AG09319 (cell line): ENCODE measurements at regions not wholly inside any gene's neighbourhood (a gene's known extent, or its start where the extent isn't known, plus 50 kb on each side); places are given as distances from the start of the nearest gene placed in this dataset.

ENCODE experiments used
- DNase-seq: peaks from one replicate; pipeline ENCODE4 v3.0.0-alpha.2; 2010; ENCODE audit warnings: low read depth; ENCODE audit errors: extremely low read depth
- TF ChIP-seq, protein P1 (sequence below): IDR thresholded peaks from 2 replicates; pipeline ENCODE4 v1.5.1; 2011; ENCODE audit warnings: low read depth, mild to moderate bottlenecking, inconsistent platforms, low read length, moderate library complexity

GRCh38 chr4:84019626-84020025 lies 479.5 kb downstream of the NKX6-1 start:
- no peak for DNase-seq
- TF ChIP-seq, protein P1, sequence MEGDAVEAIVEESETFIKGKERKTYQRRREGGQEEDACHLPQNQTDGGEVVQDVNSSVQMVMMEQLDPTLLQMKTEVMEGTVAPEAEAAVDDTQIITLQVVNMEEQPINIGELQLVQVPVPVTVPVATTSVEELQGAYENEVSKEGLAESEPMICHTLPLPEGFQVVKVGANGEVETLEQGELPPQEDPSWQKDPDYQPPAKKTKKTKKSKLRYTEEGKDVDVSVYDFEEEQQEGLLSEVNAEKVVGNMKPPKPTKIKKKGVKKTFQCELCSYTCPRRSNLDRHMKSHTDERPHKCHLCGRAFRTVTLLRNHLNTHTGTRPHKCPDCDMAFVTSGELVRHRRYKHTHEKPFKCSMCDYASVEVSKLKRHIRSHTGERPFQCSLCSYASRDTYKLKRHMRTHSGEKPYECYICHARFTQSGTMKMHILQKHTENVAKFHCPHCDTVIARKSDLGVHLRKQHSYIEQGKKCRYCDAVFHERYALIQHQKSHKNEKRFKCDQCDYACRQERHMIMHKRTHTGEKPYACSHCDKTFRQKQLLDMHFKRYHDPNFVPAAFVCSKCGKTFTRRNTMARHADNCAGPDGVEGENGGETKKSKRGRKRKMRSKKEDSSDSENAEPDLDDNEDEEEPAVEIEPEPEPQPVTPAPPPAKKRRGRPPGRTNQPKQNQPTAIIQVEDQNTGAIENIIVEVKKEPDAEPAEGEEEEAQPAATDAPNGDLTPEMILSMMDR: no peak

- TF ChIP-seq, protein P1: no peak
- no peak for DNase-seq
Measured at GRCh38 chr4:84003046-84003445, 467.1 kb downstream of the GPAT3 start.

GRCh38 chr4:84001876-84002569 lies 466.1 kb downstream of the GPAT3 start:
- TF ChIP-seq, protein P1: no peak
- no peak for DNase-seq

GRCh38 chr4:83996254-83996653 lies 460.3 kb downstream of the GPAT3 start:
- TF ChIP-seq, protein P1: no peak
- no peak for DNase-seq

DNA sequence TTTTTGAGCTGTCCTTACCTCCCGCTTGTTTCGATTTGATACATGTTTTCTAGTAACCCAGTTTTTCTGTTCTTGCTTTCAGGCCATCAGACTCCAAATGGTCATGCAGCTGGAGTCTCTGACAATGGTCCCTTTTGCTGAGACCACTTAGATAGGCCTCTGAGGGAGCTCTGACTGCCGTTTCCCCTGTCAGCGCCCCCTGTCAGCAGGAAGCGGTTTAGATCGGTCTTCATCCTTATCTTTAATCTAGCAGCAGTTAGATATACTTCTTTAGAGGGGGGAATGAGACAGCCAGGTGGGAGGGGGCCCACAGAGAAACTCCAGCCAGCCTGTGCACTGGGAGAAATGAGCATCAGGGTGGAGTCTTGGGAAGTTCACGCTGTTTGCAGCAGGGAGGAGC lies 457.9 kb downstream of the GPAT3 start:
- TF ChIP-seq, protein P1: peak; percentile 16
- no peak for DNase-seq

DNA sequence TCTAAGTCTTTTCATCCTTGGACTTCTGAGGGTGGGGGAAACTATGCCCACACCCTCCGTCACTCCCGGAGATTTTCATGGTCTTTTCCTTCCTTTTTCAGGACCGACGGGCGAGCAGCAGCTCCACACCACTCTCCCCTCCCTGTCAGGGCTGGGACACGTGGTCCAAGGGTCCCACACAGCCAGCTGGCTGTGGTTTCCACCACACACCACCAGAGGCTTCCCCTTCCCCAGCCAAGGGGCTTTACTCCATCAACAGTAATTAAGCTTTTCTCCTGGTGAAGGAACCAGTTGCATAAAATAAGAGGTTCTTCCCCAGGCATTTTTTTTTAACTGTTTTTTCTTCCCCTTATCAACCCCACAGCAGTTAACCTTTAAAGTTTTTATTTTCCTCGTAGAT lies 453.9 kb downstream of the GPAT3 start:
- TF ChIP-seq, protein P1: no peak
- DNase-seq: no peak

GRCh38 chr4:83981156-83981555 lies 445.2 kb downstream of the GPAT3 start:
- no peak for DNase-seq
- TF ChIP-seq, protein P1: no peak
